ENCODE measurements at regions not wholly inside any gene's neighbourhood (a gene's known extent, or its start where the extent isn't known, plus 50 kb on each side); places are given as distances from the start of the nearest gene placed in this dataset.

GRCh38 chr2:216745453-216745852 lies 50.1 kb upstream of the IGFBP5 start:
- TF ChIP-seq CTCF (conservative IDR thresholded peaks at IDR 0.05; ENCODE audit: low read depth in 2 of 2) (no peak), EZH2phosphoT487 (IDR thresholded peaks at IDR 0.05; ENCODE audit: unreplicated experiment) (no peak), POLR2AphosphoS5 (IDR thresholded peaks at IDR 0.05; ENCODE audit: low read depth) (no peak), JUNB (IDR thresholded peaks at IDR 0.05; ENCODE audit: unreplicated experiment) (no peak), EZH2 (IDR thresholded peaks at IDR 0.05; ENCODE audit: low read depth, unreplicated experiment) (no peak), STAT1 (IDR thresholded peaks at IDR 0.05; ENCODE audit: unreplicated experiment) (no peak), REST (IDR thresholded peaks at IDR 0.05; ENCODE audit: unreplicated experiment) (no peak), CREB1 (CRISPR knock-in tag; IDR thresholded peaks at IDR 0.05; ENCODE audit: low read depth) (no peak), NANOG (IDR thresholded peaks at IDR 0.05; ENCODE audit: borderline replicate concordance) (no peak), ETS1 (IDR thresholded peaks at IDR 0.05) (no peak), ZNF331 (CRISPR knock-in tag; IDR thresholded peaks at IDR 0.05; ENCODE audit: low read depth) (no peak)

Measured in GM23338 (cell line).